ENCODE measurements at regions not wholly inside any gene's neighbourhood (a gene's known extent, or its start where the extent isn't known, plus 50 kb on each side); places are given as distances from the start of the nearest gene placed in this dataset.

- DNase-seq (ENCODE audit: low spot score) = no peak
Measured at GRCh38 chr20:24762791-24763350, 186.2 kb upstream of the CST7 start.

- no peak for DNase-seq (ENCODE audit: low spot score)
Measured at GRCh38 chr20:24763386-24764026, 185.6 kb upstream of the CST7 start.

- no peak for DNase-seq (ENCODE audit: low spot score)
Measured at GRCh38 chr20:24764027-24764793, 184.9 kb upstream of the CST7 start.

DNA sequence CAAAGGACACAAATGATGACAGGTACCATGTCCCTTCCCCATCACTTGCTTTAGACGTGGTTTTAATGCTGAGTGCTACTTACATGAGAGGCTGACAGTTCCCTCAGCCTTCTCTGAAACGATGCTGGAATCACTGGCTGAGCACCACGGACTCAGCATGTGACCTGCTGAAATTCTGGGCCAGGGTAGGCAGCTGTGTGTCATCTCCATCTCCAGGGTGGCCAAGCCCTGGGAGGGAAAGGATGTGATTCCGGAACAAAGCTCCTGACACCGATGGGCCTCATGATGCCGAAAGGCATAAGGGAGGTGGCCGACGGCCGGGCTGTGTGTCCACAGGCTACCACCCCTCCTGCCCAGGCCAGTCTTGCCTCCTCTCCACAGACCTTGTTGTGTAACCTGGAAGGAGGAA is 184.3 kb upstream of the CST7 start:
- no peak for DNase-seq (ENCODE audit: low spot score)

- no peak for DNase-seq (ENCODE audit: low spot score)
Measured at GRCh38 chr20:24765316-24766142, 183.5 kb upstream of the CST7 start.

DNA sequence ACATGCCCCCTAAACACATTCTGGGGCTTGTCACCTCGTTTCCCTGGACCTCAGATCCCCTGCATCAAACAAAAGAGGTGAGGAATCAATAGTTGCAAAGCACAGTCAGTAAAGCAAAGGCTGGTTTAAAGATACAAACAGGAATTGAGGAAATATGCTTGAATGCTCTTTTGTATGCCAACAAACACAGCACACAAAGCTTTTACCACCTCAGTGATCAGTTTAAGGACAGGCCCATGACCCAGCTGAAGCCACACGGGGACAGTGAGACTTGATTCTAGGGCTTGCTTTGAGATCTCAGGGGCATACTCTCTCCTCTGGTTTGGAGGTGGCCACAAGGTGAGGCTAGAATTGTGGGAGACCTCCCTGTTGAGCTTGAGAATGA is 182.9 kb upstream of the CST7 start:
- DNase-seq (ENCODE audit: low spot score) = no peak

DNA sequence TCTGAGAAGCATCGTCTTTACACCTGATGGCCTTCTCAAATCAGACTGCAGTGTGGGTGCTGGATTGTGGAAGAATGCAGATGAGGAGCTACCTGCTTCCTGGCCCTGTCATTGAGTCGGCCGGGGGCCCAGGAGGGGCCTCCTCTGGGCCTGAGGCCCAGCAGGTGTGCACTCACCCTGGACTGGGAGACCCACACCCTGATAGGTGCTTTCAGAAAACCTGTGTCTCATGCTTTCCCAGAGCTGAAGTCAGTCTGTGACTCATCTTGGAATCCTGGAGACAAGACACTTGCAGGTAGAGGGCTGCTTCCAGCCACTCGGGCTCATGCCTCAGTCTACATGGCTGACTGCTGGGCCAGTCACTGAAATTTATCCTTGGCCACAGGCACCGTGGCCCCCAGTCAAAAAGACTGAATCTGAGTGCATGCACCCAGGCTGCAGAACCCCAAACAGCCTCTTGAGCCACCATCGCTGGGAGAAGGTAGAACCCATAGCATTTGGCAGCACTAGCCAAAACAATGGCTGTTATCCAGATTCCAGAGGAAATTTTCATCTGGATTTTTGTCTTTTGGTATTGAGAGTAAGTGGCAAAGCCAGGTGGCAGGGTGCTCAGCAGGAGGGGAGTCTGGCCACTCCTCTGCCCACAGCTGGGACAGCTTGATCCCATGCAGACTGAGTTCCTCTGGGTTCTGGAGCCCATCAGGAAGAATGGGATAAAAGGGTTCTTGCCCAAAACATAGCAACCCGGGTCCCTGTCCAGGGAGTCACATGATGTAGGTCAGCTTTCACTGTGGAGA is 182.0 kb upstream of the CST7 start:
- no peak for DNase-seq (ENCODE audit: low spot score)

DNA sequence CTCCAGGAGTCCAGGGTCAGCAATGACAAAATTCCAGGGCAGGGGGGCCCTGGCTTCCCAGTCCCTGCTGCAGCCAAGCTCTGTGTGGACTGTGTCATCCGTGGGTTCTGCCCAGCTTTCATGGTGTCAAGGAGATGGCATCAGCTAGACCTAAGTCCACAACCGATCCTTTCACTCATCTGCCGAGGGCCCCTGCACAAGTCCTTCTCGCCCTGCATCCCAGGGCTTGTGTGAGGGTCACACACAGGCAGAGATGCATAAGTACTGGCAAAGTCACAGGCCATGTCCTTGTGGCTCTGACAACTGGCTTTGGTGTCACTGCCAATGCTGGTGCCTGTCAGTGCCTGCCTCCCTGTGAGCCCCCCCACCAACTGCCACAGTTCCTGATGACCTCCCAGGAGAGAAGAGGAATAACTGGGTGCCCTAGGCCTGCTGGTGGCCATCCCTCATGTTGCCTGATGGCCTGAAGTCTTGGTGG is 181.4 kb upstream of the CST7 start:
- DNase-seq (ENCODE audit: low spot score) = no peak

- no peak for DNase-seq (ENCODE audit: low spot score)
Measured at GRCh38 chr20:24768201-24768636, 180.8 kb upstream of the CST7 start.

DNA sequence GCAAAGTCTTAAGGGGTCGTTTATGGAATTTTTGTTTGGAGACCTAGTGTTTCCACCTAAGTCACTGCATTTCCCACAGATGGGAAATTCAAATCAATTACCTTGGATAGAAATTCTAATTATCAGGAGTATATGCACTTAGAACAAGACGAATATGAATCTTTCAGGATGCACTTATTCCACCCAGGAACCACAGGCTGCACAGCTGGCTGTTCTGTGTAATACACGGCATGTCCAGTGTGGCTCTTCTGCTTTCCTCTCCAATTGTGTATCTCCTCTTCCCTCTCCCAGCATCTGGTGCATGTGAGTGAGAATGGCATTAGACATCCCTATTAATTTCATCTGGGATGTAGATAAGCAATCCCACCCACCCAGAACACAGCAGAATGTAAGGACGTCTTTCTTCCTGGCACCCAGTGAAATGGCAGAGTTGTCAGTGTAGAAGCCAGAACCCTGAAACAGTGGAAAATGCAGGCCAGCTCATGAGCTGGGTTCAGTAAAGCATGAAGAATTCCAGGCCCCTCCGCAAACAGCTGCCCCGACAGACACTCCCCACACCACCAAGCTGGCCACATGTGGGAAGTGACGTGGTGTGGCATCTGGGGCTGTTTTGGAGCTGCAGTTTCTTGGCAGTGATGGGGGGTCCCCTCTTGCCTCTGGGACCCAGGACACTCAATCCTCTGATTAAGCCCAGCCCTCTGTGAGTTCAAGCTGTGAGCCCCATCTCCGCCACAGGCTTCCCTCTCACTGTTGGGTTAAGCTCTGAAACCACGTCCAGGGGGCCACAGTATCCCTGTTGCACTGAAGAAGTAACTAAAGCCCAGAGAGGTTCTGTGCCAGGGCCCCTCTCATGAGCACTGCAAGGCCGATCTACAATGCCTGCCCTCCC is 180.1 kb upstream of the CST7 start:
- no peak for DNase-seq (ENCODE audit: low spot score)

- DNase-seq (ENCODE audit: low spot score) = no peak
Measured at GRCh38 chr20:24769878-24770627, 179.0 kb upstream of the CST7 start.

GRCh38 chr20:24770628-24771541 is 178.2 kb upstream of the CST7 start:
- no peak for DNase-seq (ENCODE audit: low spot score)

DNA sequence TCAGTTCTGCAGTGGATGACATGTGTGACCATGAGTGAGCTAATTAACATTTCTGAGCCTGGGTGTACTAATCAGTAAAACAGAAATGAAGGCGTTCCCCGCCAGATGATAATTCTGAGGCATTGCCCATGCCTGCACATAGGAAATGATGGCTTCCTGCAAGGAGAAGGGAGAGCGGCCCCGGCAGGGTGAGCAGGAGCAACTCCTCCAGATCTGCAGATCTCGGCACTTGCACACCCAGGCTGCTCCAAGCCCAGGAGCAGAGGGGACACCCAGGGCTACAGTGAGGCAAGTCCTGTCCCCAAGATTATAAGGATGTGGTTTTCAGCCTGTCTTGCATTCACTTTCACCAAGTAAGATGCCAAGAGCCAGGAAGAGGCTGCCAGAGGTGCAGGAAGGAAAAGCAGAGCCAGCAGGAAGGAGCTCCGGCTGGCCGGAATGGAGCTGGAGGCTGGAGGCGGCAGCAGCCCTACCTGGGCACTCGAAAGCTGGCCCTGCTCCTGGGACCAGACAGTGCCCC is 177.5 kb upstream of the CST7 start:
- DNase-seq (ENCODE audit: low spot score) = no peak

DNA sequence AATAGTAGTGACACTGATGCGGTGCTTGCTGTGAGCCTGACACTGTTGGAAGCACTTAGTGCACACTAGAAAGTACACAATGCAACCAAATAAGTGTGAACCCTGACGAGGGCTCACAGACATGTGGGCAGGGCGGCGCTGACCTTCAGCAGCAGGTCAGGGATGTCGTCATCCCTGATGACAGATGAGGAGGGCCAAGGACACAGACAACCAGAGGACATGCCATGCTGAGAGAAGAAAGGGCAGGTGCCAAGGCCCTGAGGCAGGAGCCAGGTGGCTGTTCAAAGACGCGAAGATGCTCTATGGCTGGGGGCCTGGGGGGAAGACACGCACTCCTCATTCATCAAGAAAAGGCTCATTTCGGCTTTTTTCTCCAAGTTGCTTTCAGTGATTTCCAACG is 176.4 kb upstream of the CST7 start:
- no peak for DNase-seq (ENCODE audit: low spot score)

DNA sequence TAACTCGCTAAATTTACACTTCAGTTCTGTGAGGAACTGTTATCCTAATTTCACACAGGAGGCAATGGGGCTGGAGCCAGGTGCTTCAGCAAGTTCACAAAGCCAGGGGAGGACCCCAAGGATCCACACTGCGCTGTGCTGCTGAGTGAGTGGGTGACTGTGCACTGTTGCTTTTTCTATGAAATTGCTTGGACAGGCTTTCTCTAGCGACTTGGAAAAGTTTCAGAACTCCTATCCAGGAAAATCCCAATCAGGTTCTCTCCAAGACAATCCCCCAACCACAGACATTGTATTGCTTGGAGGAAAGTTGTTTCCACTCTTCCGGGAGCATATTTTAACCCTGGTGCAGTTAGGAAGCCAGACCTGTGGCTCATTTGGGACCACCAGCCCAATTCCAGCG is 175.9 kb upstream of the CST7 start:
- no peak for DNase-seq (ENCODE audit: low spot score)

GRCh38 chr20:24773751-24774201 is 175.3 kb upstream of the CST7 start:
- DNase-seq (ENCODE audit: low spot score) = no peak

- DNase-seq (ENCODE audit: low spot score) = no peak
Measured at GRCh38 chr20:24775966-24776365, 173.1 kb upstream of the CST7 start.

- no peak for DNase-seq (ENCODE audit: low spot score)
Measured at GRCh38 chr20:24776755-24777271, 172.3 kb upstream of the CST7 start.
